IMR-90 (cell line): ENCODE measurements at regions not wholly inside any gene's neighbourhood (a gene's known extent, or its start where the extent isn't known, plus 50 kb on each side); places are given as distances from the start of the nearest gene placed in this dataset.

Experiments
- ATAC-seq: fragments of 200-7000 bp; cut with Tn5 transposase; 2 replicates; pipeline ENCODE4 v1.9.1; 2020; ENCODE audit warnings: low read depth, mild to moderate bottlenecking, moderate library complexity
- BruUV-seq: library from RNA; stranded (reverse); fragments of 400-500 nt; replicated peaks from 2 replicates; lab custom pipeline; 2021; lab: Mats Ljungman, UMichigan
- CTCF ChIA-PET: fragments of 300-600 bp; formaldehyde crosslinking; extraction: SDS; loops from one replicate; lab custom pipeline; 2021; ENCODE audit warnings: antibody characterized with exemption; lab: Yijun Ruan, JAX
- POLR2A ChIA-PET: fragments of 300-600 bp; sonication (Branson Sonifier 250); formaldehyde crosslinking; loops from one replicate; lab custom pipeline; 2022; ENCODE audit warnings: antibody characterized with exemption; ENCODE audit not compliant: unreplicated experiment; lab: Charles Lee
- DNase-seq: peaks from one replicate; pipeline ENCODE4 v3.0.0; 2013
- H2AFZ ChIP-seq: replicated peaks from 2 replicates; pipeline ENCODE3; 2013; ENCODE audit warnings: low read length, mild to moderate bottlenecking; ENCODE audit not compliant: poor library complexity
- H2AK5ac ChIP-seq: 2 replicates; pipeline ENCODE4 v1.6.1; 2013; ENCODE audit warnings: low read depth, low read length, inconsistent platforms
- H2AK9ac ChIP-seq: replicated peaks from 2 replicates; pipeline ENCODE3; 2013; ENCODE audit warnings: mild to moderate bottlenecking, low read depth, low read length, moderate library complexity; ENCODE audit not compliant: poor library complexity
- H2BK120ac ChIP-seq: 2 replicates; pipeline ENCODE4 v1.6.1; 2013; ENCODE audit warnings: low read depth, low read length, inconsistent platforms
- H2BK15ac ChIP-seq: 3 replicates; pipeline ENCODE4 v1.6.1; 2013; ENCODE audit warnings: low read depth, low read length, inconsistent platforms
- H2BK20ac ChIP-seq: 2 replicates; pipeline ENCODE4 v1.6.1; 2013; ENCODE audit warnings: low read depth, mild to moderate bottlenecking, inconsistent platforms, low read length, moderate library complexity
- H2BK5ac ChIP-seq: 2 replicates; pipeline ENCODE4 v1.6.1; 2013; ENCODE audit warnings: mild to moderate bottlenecking, low read depth, low read length, inconsistent platforms; ENCODE audit not compliant: poor library complexity, severe bottlenecking
- H3K14ac ChIP-seq: replicated peaks from 2 replicates; pipeline ENCODE4 v1.6.1; 2013; ENCODE audit warnings: low read depth, low read length, inconsistent platforms
- H3K18ac ChIP-seq: 2 replicates; pipeline ENCODE4 v1.6.1; 2013; ENCODE audit warnings: low read depth, low read length, control low read depth
- H3K23ac ChIP-seq: 2 replicates; pipeline ENCODE4 v1.6.1; 2013; ENCODE audit warnings: low read depth, low read length, inconsistent platforms
- H3K27ac ChIP-seq: 2 replicates; pipeline ENCODE4 v1.5.1; 2013; ENCODE audit warnings: mild to moderate bottlenecking, control low read depth, low read length; ENCODE audit not compliant: insufficient read depth
- H3K27me3 ChIP-seq: 2 replicates; pipeline ENCODE4 v1.6.1; 2013; ENCODE audit warnings: low read length; ENCODE audit not compliant: control insufficient read depth, insufficient read depth
- H3K36me3 ChIP-seq: 2 replicates; pipeline ENCODE4 v1.6.1; 2013; ENCODE audit warnings: low read length, mixed read lengths; ENCODE audit not compliant: control insufficient read depth, insufficient read depth
- H3K4ac ChIP-seq: 2 replicates; pipeline ENCODE4 v1.6.1; 2013; ENCODE audit warnings: low read depth, low read length, inconsistent platforms
- H3K4me1 ChIP-seq: 2 replicates; pipeline ENCODE4 v1.6.1; 2013; ENCODE audit warnings: low read length, mixed read lengths; ENCODE audit not compliant: control insufficient read depth, insufficient read depth
- H3K4me2 ChIP-seq: 2 replicates; pipeline ENCODE4 v1.6.1; 2013; ENCODE audit warnings: low read depth, mild to moderate bottlenecking, control low read depth, low read length, moderate library complexity
- H3K4me3 ChIP-seq: 2 replicates; pipeline ENCODE4 v1.5.1; 2013; ENCODE audit warnings: low read depth, mild to moderate bottlenecking, control low read depth, low read length, moderate library complexity; ENCODE audit not compliant: insufficient read depth
- H3K56ac ChIP-seq: 2 replicates; pipeline ENCODE4 v1.6.1; 2013; ENCODE audit warnings: low read length, inconsistent platforms; ENCODE audit not compliant: insufficient read depth; ENCODE audit errors: extremely low read depth
- H3K79me1 ChIP-seq, 2 experiments: 2 replicates each; pipeline ENCODE4 v1.6.1; 2013; ENCODE audit warnings: low read length in 2 of 2, inconsistent platforms in 1 of 2, low read depth in 1 of 2
- H3K9ac ChIP-seq: 2 replicates; pipeline ENCODE4 v1.6.1; 2013; ENCODE audit warnings: low read depth, low read length, control low read depth
- H3K9me1 ChIP-seq: 2 replicates; pipeline ENCODE4 v1.6.1; 2013; ENCODE audit warnings: low read length, inconsistent platforms; ENCODE audit not compliant: insufficient read depth
- H3K9me3 ChIP-seq: 2 replicates; pipeline ENCODE4 v1.6.1; 2013; ENCODE audit warnings: low read length; ENCODE audit not compliant: control insufficient read depth, insufficient read depth
- H4K20me1 ChIP-seq: 2 replicates; pipeline ENCODE4 v1.6.1; 2013; ENCODE audit warnings: low read length, inconsistent platforms; ENCODE audit not compliant: insufficient read depth
- H4K5ac ChIP-seq: 2 replicates; pipeline ENCODE4 v1.6.1; 2013; ENCODE audit warnings: mild to moderate bottlenecking, low read depth, low read length, control low read depth
- H4K8ac ChIP-seq, 2 experiments: 2 replicates each; pipeline ENCODE4 v1.6.1; 2013; ENCODE audit warnings: low read depth in 2 of 2, low read length in 2 of 2, control low read depth in 1 of 2, inconsistent platforms in 1 of 2
- H4K91ac ChIP-seq: 2 replicates; pipeline ENCODE4 v1.6.1; 2013; ENCODE audit warnings: low read depth, low read length, inconsistent platforms; ENCODE audit not compliant: insufficient read depth
- BHLHE40 ChIP-seq: fragments of 150-350 bp; IDR thresholded peaks from 2 replicates; pipeline ENCODE4 v1.6.1; 2016; ENCODE audit warnings: mild to moderate bottlenecking, low read depth, low read length
- CEBPB ChIP-seq: IDR thresholded peaks from 2 replicates; pipeline ENCODE4 v1.6.1; 2012; ENCODE audit warnings: low read depth, low read length, improper control_type of control experiment
- CHD1 ChIP-seq: IDR thresholded peaks from 2 replicates; pipeline ENCODE4 v1.6.1; 2012; ENCODE audit warnings: low read depth, low read length, improper control_type of control experiment
- CTCF ChIP-seq: conservative IDR thresholded peaks from 2 replicates; pipeline ENCODE4 v1.5.1; 2012; ENCODE audit warnings: mild to moderate bottlenecking, low read depth, low read length, improper control_type of control experiment
- ELK1 ChIP-seq: fragments of 150-350 bp; IDR thresholded peaks from 2 replicates; pipeline ENCODE4 v1.6.1; 2016; ENCODE audit warnings: low read depth, mild to moderate bottlenecking, low read length, moderate library complexity, borderline replicate concordance
- FOS ChIP-seq: fragments of 150-350 bp; IDR thresholded peaks from 2 replicates; pipeline ENCODE4 v1.6.1; 2016; ENCODE audit warnings: low read depth, low read length
- MAFK ChIP-seq: IDR thresholded peaks from 2 replicates; pipeline ENCODE4 v1.6.1; 2012; ENCODE audit warnings: low read depth, low read length, improper control_type of control experiment
- MAZ ChIP-seq: IDR thresholded peaks from 2 replicates; pipeline ENCODE4 v1.6.1; 2012; ENCODE audit warnings: low read depth, mild to moderate bottlenecking, low read length, improper control_type of control experiment, moderate library complexity, borderline replicate concordance
- MXI1 ChIP-seq: IDR thresholded peaks from 2 replicates; pipeline ENCODE4 v1.6.1; 2012; ENCODE audit warnings: low read depth, mild to moderate bottlenecking, low read length, moderate library complexity, borderline replicate concordance
- NFE2L2 ChIP-seq: fragments of 150-350 bp; IDR thresholded peaks from 2 replicates; pipeline ENCODE4 v1.6.1; 2016; ENCODE audit warnings: low read depth, mild to moderate bottlenecking, low read length
- POLR2A ChIP-seq: IDR thresholded peaks from 2 replicates; pipeline ENCODE4 v1.6.1; 2012; ENCODE audit warnings: mild to moderate bottlenecking, low read depth, low read length
- RAD21 ChIP-seq: IDR thresholded peaks from 2 replicates; pipeline ENCODE4 v1.6.1; 2012; ENCODE audit warnings: low read length, improper control_type of control experiment
- RCOR1 ChIP-seq: IDR thresholded peaks from 2 replicates; pipeline ENCODE4 v1.6.1; 2012; ENCODE audit warnings: mild to moderate bottlenecking, low read length, improper control_type of control experiment; ENCODE audit not compliant: insufficient replicate concordance
- RFX5 ChIP-seq: IDR thresholded peaks from 2 replicates; pipeline ENCODE4 v1.8.0; 2012; ENCODE audit warnings: low read depth, mild to moderate bottlenecking, low read length, moderate library complexity
- SMC3 ChIP-seq: fragments of 150-350 bp; IDR thresholded peaks from 2 replicates; pipeline ENCODE4 v1.6.1; 2016; ENCODE audit warnings: low read depth, mild to moderate bottlenecking, antibody characterized with exemption, low read length, moderate library complexity
- USF2 ChIP-seq: fragments of 150-350 bp; IDR thresholded peaks from 2 replicates; pipeline ENCODE4 v1.6.1; 2017; ENCODE audit warnings: mild to moderate bottlenecking, antibody characterized with exemption, low read length, low read depth
- WGBS, 2 experiments: methylation state at CpG; one replicate each; pipeline versions ENCODE4 v1.1.5 to v1.1.7; 2013; ENCODE audit warnings: missing lambda C conversion rate in 2 of 2; ENCODE audit not compliant: insufficient read length in 1 of 2; ENCODE audit errors: extremely low coverage in 2 of 2; 5-methylcytosine and 5-hydroxymethylcytosine counted together
- dilution Hi-C: fragments of 300-500 bp; cut with HindIII; formaldehyde crosslinking; loops from one replicate; pipeline ENCODE4 v1.14.3; 2018; ENCODE audit warnings: low sequenced_read_pairs; ENCODE audit not compliant: unreplicated experiment
- in situ Hi-C: fragments of 300-500 bp; cut with MboI; formaldehyde crosslinking; loops from 3 replicates; pipeline ENCODE4 v1.14.3; 2019; ENCODE audit warnings: low sequenced_read_pairs, inconsistent platforms, mixed read lengths
- intact Hi-C: fragments of 100-400 bp; cut with micrococcal nuclease; formaldehyde crosslinking; loops from 2 replicates; pipeline ENCODE4 v1.10.0; 2022

- Histone ChIP-seq H3K23ac (no peak overlapping the region), H3K27ac (no peak overlapping the region), H2BK15ac (no peak overlapping the region), H3K18ac (no peak overlapping the region), H3K9ac (no peak overlapping the region), H2AK9ac (no peak overlapping the region), H3K36me3 (no peaks in the 10 kb centered on the region), H3K56ac (no peak overlapping the region), H3K4me2 (no peak overlapping the region), H3K4me3 (no peak overlapping the region), H2AK5ac (no peak overlapping the region), H3K14ac (no peak overlapping the region), H3K79me1 (no peaks in the 10 kb centered on the region), H2BK120ac (no peak overlapping the region), H3K27me3 (no peaks in the 10 kb centered on the region), H3K9me1 (no peaks in the 10 kb centered on the region), H2BK5ac (no peak overlapping the region), H4K20me1 (no peaks in the 10 kb centered on the region), H4K5ac (no peak overlapping the region), H4K91ac (no peak overlapping the region), H3K4ac (no peak overlapping the region), H2AFZ (no peak overlapping the region), H3K4me1 (no peaks in the 10 kb centered on the region), H2BK20ac (no peak overlapping the region), H4K8ac (no peak overlapping the region), H3K9me3 (no peaks in the 10 kb centered on the region)
- ChIA-PET CTCF (no interaction called here), POLR2A (no interaction called here)
- intact Hi-C loops = no loop called here
- no TSS peak for BruUV-seq
- DNase-seq (no peak), ATAC-seq (no peak)
- WGBS, 2 experiments = no CpG with 5 or more reads among the region's 3 CpGs
- dilution Hi-C loops = no loop called here
- in situ Hi-C loops = no loop called here
- TF ChIP-seq CTCF (no peak), USF2 (no peak), RAD21 (no peak), CEBPB (no peak), MAZ (no peak), MXI1 (no peak), ELK1 (no peak), FOS (no peak), POLR2A (no peak), RCOR1 (no peak), MAFK (no peak), BHLHE40 (no peak), CHD1 (no peak), NFE2L2 (no peak), SMC3 (no peak), RFX5 (no peak)
These were observed 235.7 kb upstream of the ATP10A start for GRCh38 chr15:26098801-26099200.
